GM21526 (cell line): ENCODE measurements at regions not wholly inside any gene's neighbourhood (a gene's known extent, or its start where the extent isn't known, plus 50 kb on each side); places are given as distances from the start of the nearest gene placed in this dataset.
"Not testable (repeated sequence)": the region's sequence is repeated elsewhere in the genome, so short reads cannot be mapped to it uniquely, and the experiment has no call there.

Experiments used
- ATAC-seq: cut with Tn5 transposase; IDR thresholded peaks from one replicate; pipeline ENCODE4 v1.9.1; 2021; ENCODE audit warnings: moderate library complexity; ENCODE audit not compliant: unreplicated experiment, low FRiP score

- no peak for ATAC-seq
These were observed 539.6 kb downstream of the SATB2 start for GRCh38 chr2:198917926-198918720.

GRCh38 chr2:198917275-198917674, 540.5 kb downstream of the SATB2 start:
- no peak for ATAC-seq

GRCh38 chr2:198916548-198917080, 541.1 kb downstream of the SATB2 start:
- ATAC-seq = no peak

- ATAC-seq = peak; percentile 98
These were observed 544.2 kb downstream of the SATB2 start for GRCh38 chr2:198913394-198914152.

GRCh38 chr2:198909525-198910267, 548.0 kb downstream of the SATB2 start:
- no peak for ATAC-seq

- ATAC-seq = no peak
These were observed 551.7 kb downstream of the SATB2 start for GRCh38 chr2:198905881-198906612.

- no peak for ATAC-seq
These were observed 555.8 kb downstream of the SATB2 start for GRCh38 chr2:198901894-198902293.

GRCh38 chr2:198900141-198900540, 557.6 kb downstream of the SATB2 start:
- ATAC-seq = no peak

GRCh38 chr2:198890490-198890889, 567.2 kb downstream of the SATB2 start:
- no peak for ATAC-seq

- ATAC-seq = no peak
These were observed 574.1 kb downstream of the SATB2 start for GRCh38 chr2:198883604-198884003.

- ATAC-seq = no peak
These were observed 576.8 kb downstream of the SATB2 start for GRCh38 chr2:198880986-198881385.

GRCh38 chr2:198880421-198880820, 577.3 kb downstream of the SATB2 start:
- ATAC-seq = no peak

GRCh38 chr2:198874472-198874858, 583.3 kb downstream of the SATB2 start:
- ATAC-seq = no peak

GRCh38 chr2:198873503-198874471, 584.0 kb downstream of the SATB2 start:
- ATAC-seq = no peak

- ATAC-seq = no peak
These were observed 594.1 kb downstream of the SATB2 start for GRCh38 chr2:198863655-198864054.

- ATAC-seq = no peak
These were observed 596.7 kb downstream of the SATB2 start for GRCh38 chr2:198861080-198861479.

GRCh38 chr2:198857246-198857645, 600.5 kb downstream of the SATB2 start:
- no peak for ATAC-seq

GRCh38 chr2:198855746-198856145, 602.0 kb downstream of the SATB2 start:
- not testable (repeated sequence) for ATAC-seq

- ATAC-seq = no peak
These were observed 605.5 kb downstream of the SATB2 start for GRCh38 chr2:198852248-198852647.
